Neuronal stem cell (in vitro differentiated cells): ENCODE measurements at regions not wholly inside any gene's neighbourhood (a gene's known extent, or its start where the extent isn't known, plus 50 kb on each side); places are given as distances from the start of the nearest gene placed in this dataset.

Source experiments
- DNase-seq: peaks from one replicate; pipeline ENCODE4 v3.0.0-alpha.2; 2013; ENCODE audit warnings: low spot score
- H2AFZ ChIP-seq: one replicate; pipeline ENCODE4 v1.6.1; 2013; ENCODE audit warnings: mild to moderate bottlenecking, low read length, inconsistent platforms
- H2AK5ac ChIP-seq: 2 replicates; pipeline ENCODE4 v1.6.1; 2013; ENCODE audit warnings: low read depth, mild to moderate bottlenecking, inconsistent platforms, low read length, moderate library complexity, mixed read lengths
- H2BK120ac ChIP-seq: 2 replicates; pipeline ENCODE4 v1.6.1; 2013; ENCODE audit warnings: low read depth, mild to moderate bottlenecking, inconsistent platforms, low read length, moderate library complexity, mixed read lengths
- H2BK12ac ChIP-seq: one replicate; pipeline ENCODE4 v1.6.1; 2013; ENCODE audit warnings: low read length, inconsistent platforms
- H2BK15ac ChIP-seq: 2 replicates; pipeline ENCODE4 v1.6.1; 2013; ENCODE audit warnings: mild to moderate bottlenecking, low read length, inconsistent platforms, mixed read lengths
- H2BK5ac ChIP-seq: one replicate; pipeline ENCODE4 v1.6.1; 2013; ENCODE audit warnings: inconsistent platforms, mild to moderate bottlenecking, low read length, moderate library complexity
- H3K14ac ChIP-seq: one replicate; pipeline ENCODE4 v1.6.1; 2013; ENCODE audit warnings: low read length, inconsistent platforms
- H3K18ac ChIP-seq: 2 replicates; pipeline ENCODE4 v1.6.1; 2013; ENCODE audit warnings: low read length, inconsistent platforms
- H3K23ac ChIP-seq: 2 replicates; pipeline ENCODE4 v1.6.1; 2013; ENCODE audit warnings: low read depth, mild to moderate bottlenecking, mixed read lengths, low read length, inconsistent platforms; ENCODE audit not compliant: poor library complexity
- H3K27ac ChIP-seq: replicated peaks from 3 replicates; pipeline ENCODE4 v1.5.1; 2013; ENCODE audit warnings: low read length, inconsistent platforms
- H3K27me3 ChIP-seq, 3 experiments: 2 replicates each; pipeline ENCODE4 v1.6.1; 2013; ENCODE audit warnings: low read length in 3 of 3, mild to moderate bottlenecking in 2 of 3, inconsistent platforms in 1 of 3, low read depth in 1 of 3, mixed read lengths in 1 of 3, moderate library complexity in 1 of 3; ENCODE audit not compliant: control insufficient read depth in 3 of 3, insufficient read depth in 3 of 3
- H3K36me3 ChIP-seq, 2 donors: replicated peaks in 1 of 2; 2 replicates each; pipeline ENCODE4 v1.6.1; 2013; ENCODE audit warnings: low read length in 2 of 2; ENCODE audit not compliant: control insufficient read depth in 2 of 2, insufficient read depth in 2 of 2
- H3K4ac ChIP-seq: 2 replicates; pipeline ENCODE4 v1.6.1; 2013; ENCODE audit warnings: inconsistent platforms, mild to moderate bottlenecking, low read length, moderate library complexity
- H3K4me1 ChIP-seq, 2 donors: 1 replicate in 1 of 2; 2 replicates in 1 of 2; pipeline ENCODE4 v1.6.1; 2013; ENCODE audit warnings: low read length in 2 of 2, low read depth in 1 of 2; ENCODE audit not compliant: control insufficient read depth in 2 of 2, insufficient read depth in 1 of 2
- H3K4me2 ChIP-seq: one replicate; pipeline ENCODE4 v1.6.1; 2013; ENCODE audit warnings: mild to moderate bottlenecking, low read length, inconsistent platforms; ENCODE audit not compliant: insufficient read depth, poor library complexity, severe bottlenecking
- H3K4me3 ChIP-seq, 2 donors: 2 replicates each; pipeline ENCODE4 v1.5.1; 2013; ENCODE audit warnings: low read length in 2 of 2, mild to moderate bottlenecking in 2 of 2, inconsistent platforms in 1 of 2, moderate library complexity in 1 of 2
- H3K79me1 ChIP-seq: one replicate; pipeline ENCODE4 v1.6.1; 2013; ENCODE audit warnings: low read depth, mild to moderate bottlenecking, inconsistent platforms, low read length, moderate library complexity
- H3K9ac ChIP-seq: one replicate; pipeline ENCODE4 v1.6.1; 2013; ENCODE audit warnings: mild to moderate bottlenecking, low read depth, low read length, inconsistent platforms; ENCODE audit not compliant: poor library complexity
- H3K9me3 ChIP-seq, 2 donors: replicated peaks in 1 of 2; 2 replicates each; pipeline versions ENCODE3 to v1.6.1; 2013; ENCODE audit warnings: low read length in 2 of 2, mild to moderate bottlenecking in 2 of 2, inconsistent platforms in 1 of 2, low read depth in 1 of 2, mixed read lengths in 1 of 2, moderate library complexity in 1 of 2; ENCODE audit not compliant: control insufficient read depth in 2 of 2, insufficient read depth in 1 of 2
- H4K8ac ChIP-seq: one replicate; pipeline ENCODE4 v1.6.1; 2013; ENCODE audit warnings: low read depth, mild to moderate bottlenecking, inconsistent platforms, low read length, moderate library complexity
- H4K91ac ChIP-seq: one replicate; pipeline ENCODE4 v1.6.1; 2013; ENCODE audit warnings: low read length, low read depth, mild to moderate bottlenecking, inconsistent platforms; ENCODE audit not compliant: poor library complexity
- WGBS, 2 donors: extraction: QIAGEN DNeasy Blood & Tissue Kit; methylation state at CpG; one replicate each; pipeline ENCODE4 v1.1.7; 2013; ENCODE audit warnings: missing lambda C conversion rate in 2 of 2, mixed read lengths in 1 of 2; ENCODE audit not compliant: insufficient read length in 2 of 2, insufficient replicate concordance in 1 of 2; ENCODE audit errors: extremely low coverage in 2 of 2; 5-methylcytosine and 5-hydroxymethylcytosine counted together

GRCh38 chrX:78822157-78822690 is 74.7 kb downstream of the LPAR4 start:
- H3K9me3 ChIP-seq = no peaks in the 10 kb centered on the region
- H3K18ac ChIP-seq = no peak overlapping the region
- no peak overlapping the region for H4K8ac ChIP-seq
- no peak for DNase-seq
- H3K27ac ChIP-seq = no peak overlapping the region
- H2BK15ac ChIP-seq = no peak overlapping the region
- no peak overlapping the region for H3K23ac ChIP-seq
- no CpG with 5 or more reads among the region's 1 CpG for WGBS, 2 donors
- no peak overlapping the region for H3K4me2 ChIP-seq
- H3K4me1 ChIP-seq = no peaks in the 10 kb centered on the region
- H2BK120ac ChIP-seq = no peak overlapping the region
- no peak overlapping the region for H2BK12ac ChIP-seq
- H2AK5ac ChIP-seq = no peak overlapping the region
- no peak overlapping the region for H3K4ac ChIP-seq
- no peaks in the 10 kb centered on the region for H3K79me1 ChIP-seq
- no peaks in the 10 kb centered on the region for H3K27me3 ChIP-seq
- H4K91ac ChIP-seq = no peak overlapping the region
- H2BK5ac ChIP-seq = no peak overlapping the region
- H2AFZ ChIP-seq = no peak overlapping the region
- H3K36me3 ChIP-seq = no peaks in the 10 kb centered on the region
- H3K14ac ChIP-seq = no peak overlapping the region
- no peak overlapping the region for H3K9ac ChIP-seq
- no peak overlapping the region for H3K4me3 ChIP-seq

GRCh38 chrX:78831523-78831922 is 84.0 kb downstream of the LPAR4 start:
- H3K4ac ChIP-seq = no peak overlapping the region
- H4K91ac ChIP-seq = no peak overlapping the region
- no peak overlapping the region for H3K23ac ChIP-seq
- no peak overlapping the region for H3K14ac ChIP-seq
- H3K27ac ChIP-seq = no peak overlapping the region
- no peaks in the 10 kb centered on the region for H3K79me1 ChIP-seq
- H3K4me2 ChIP-seq = no peak overlapping the region
- H3K9me3 ChIP-seq = no peaks in the 10 kb centered on the region
- no peak overlapping the region for H2BK15ac ChIP-seq
- H2BK5ac ChIP-seq = no peak overlapping the region
- H4K8ac ChIP-seq = no peak overlapping the region
- no peak for DNase-seq
- H3K4me3 ChIP-seq = no peak overlapping the region
- no peak overlapping the region for H3K9ac ChIP-seq
- no peak overlapping the region for H2BK120ac ChIP-seq
- no peaks in the 10 kb centered on the region for H3K27me3 ChIP-seq
- H2BK12ac ChIP-seq = no peak overlapping the region
- no CpG with 5 or more reads among the region's 3 CpGs for WGBS, 2 donors
- H3K4me1 ChIP-seq = no peaks in the 10 kb centered on the region
- H3K18ac ChIP-seq = no peak overlapping the region
- H2AFZ ChIP-seq = no peak overlapping the region
- no peak overlapping the region for H2AK5ac ChIP-seq
- no peaks in the 10 kb centered on the region for H3K36me3 ChIP-seq

- Histone ChIP-seq H2BK15ac (no peak overlapping the region), H2BK120ac (no peak overlapping the region), H3K9ac (no peak overlapping the region), H3K14ac (no peak overlapping the region), H4K8ac (no peak overlapping the region), H3K4me1 (no peaks in the 10 kb centered on the region), H3K4me3 (no peak overlapping the region), H3K36me3 (no peaks in the 10 kb centered on the region), H2AK5ac (no peak overlapping the region), H3K27me3 (no peaks in the 10 kb centered on the region), H4K91ac (no peak overlapping the region), H2BK5ac (no peak overlapping the region), H3K23ac (no peak overlapping the region), H3K4ac (no peak overlapping the region), H3K9me3 (no peaks in the 10 kb centered on the region), H2BK12ac (no peak overlapping the region), H3K4me2 (no peak overlapping the region), H3K27ac (no peak overlapping the region), H2AFZ (no peak overlapping the region), H3K79me1 (no peaks in the 10 kb centered on the region), H3K18ac (no peak overlapping the region)
- no peak for DNase-seq
Measured at GRCh38 chrX:78838709-78839108, 91.2 kb downstream of the LPAR4 start.

- H2BK12ac ChIP-seq = no peak overlapping the region
- no peak overlapping the region for H3K14ac ChIP-seq
- H3K18ac ChIP-seq = no peak overlapping the region
- no CpG with 5 or more reads among the region's 2 CpGs for WGBS, 2 donors
- H2BK5ac ChIP-seq = no peak overlapping the region
- no peaks in the 10 kb centered on the region for H3K9me3 ChIP-seq
- H3K23ac ChIP-seq = no peak overlapping the region
- no peak overlapping the region for H2BK120ac ChIP-seq
- no peak overlapping the region for H2AK5ac ChIP-seq
- H3K4ac ChIP-seq = no peak overlapping the region
- no peaks in the 10 kb centered on the region for H3K27me3 ChIP-seq
- no peaks in the 10 kb centered on the region for H3K4me1 ChIP-seq
- no peak overlapping the region for H3K27ac ChIP-seq
- H4K91ac ChIP-seq = no peak overlapping the region
- no peak overlapping the region for H2AFZ ChIP-seq
- no peak overlapping the region for H3K9ac ChIP-seq
- no peaks in the 10 kb centered on the region for H3K79me1 ChIP-seq
- no peaks in the 10 kb centered on the region for H3K36me3 ChIP-seq
- DNase-seq = no peak
- no peak overlapping the region for H3K4me3 ChIP-seq
- no peak overlapping the region for H4K8ac ChIP-seq
- no peak overlapping the region for H3K4me2 ChIP-seq
- no peak overlapping the region for H2BK15ac ChIP-seq
Measured at GRCh38 chrX:78839711-78840110, 92.2 kb downstream of the LPAR4 start.
